ENCODE measurements at regions not wholly inside any gene's neighbourhood (a gene's known extent, or its start where the extent isn't known, plus 50 kb on each side); places are given as distances from the start of the nearest gene placed in this dataset.
"Not testable (repeated sequence)": the region's sequence is repeated elsewhere in the genome, so short reads cannot be mapped to it uniquely, and the experiment has no call there.

GRCh38 chr13:94854688-94855087 is 142.3 kb upstream of the SOX21 start:
- TF ChIP-seq, protein P1, sequence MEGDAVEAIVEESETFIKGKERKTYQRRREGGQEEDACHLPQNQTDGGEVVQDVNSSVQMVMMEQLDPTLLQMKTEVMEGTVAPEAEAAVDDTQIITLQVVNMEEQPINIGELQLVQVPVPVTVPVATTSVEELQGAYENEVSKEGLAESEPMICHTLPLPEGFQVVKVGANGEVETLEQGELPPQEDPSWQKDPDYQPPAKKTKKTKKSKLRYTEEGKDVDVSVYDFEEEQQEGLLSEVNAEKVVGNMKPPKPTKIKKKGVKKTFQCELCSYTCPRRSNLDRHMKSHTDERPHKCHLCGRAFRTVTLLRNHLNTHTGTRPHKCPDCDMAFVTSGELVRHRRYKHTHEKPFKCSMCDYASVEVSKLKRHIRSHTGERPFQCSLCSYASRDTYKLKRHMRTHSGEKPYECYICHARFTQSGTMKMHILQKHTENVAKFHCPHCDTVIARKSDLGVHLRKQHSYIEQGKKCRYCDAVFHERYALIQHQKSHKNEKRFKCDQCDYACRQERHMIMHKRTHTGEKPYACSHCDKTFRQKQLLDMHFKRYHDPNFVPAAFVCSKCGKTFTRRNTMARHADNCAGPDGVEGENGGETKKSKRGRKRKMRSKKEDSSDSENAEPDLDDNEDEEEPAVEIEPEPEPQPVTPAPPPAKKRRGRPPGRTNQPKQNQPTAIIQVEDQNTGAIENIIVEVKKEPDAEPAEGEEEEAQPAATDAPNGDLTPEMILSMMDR (IDR thresholded peaks at IDR 0.05), result no peak
- ATAC-seq (ENCODE audit: low FRiP score), result no peak
- no peak for DNase-seq (ENCODE audit: low spot score)

DNA sequence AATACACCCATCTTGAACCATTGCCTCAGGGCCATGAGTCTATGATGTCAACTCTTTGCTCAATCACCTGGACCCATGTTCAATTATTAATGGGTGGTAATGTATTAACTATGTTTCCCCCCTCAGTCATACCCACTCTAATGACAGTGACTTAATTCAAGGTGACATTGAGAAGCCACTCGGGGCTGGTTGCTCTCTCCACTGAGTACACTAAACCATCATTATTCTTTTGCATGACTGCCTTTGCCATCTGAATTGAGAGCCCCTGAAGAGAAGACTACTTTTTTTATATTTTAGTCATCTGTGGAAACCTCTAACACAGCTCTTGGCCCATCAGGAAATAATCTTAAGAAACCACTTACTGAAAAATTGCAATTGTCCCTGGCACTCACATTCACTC is 139.2 kb upstream of the SOX21 start:
- DNase-seq (ENCODE audit: low spot score), result no peak
- no peak for ATAC-seq (ENCODE audit: low FRiP score)

GRCh38 chr13:94849254-94849653 is 136.9 kb upstream of the SOX21 start:
- ATAC-seq (ENCODE audit: low FRiP score) (no peak), DNase-seq (ENCODE audit: low spot score) (no peak)
- TF ChIP-seq, protein P1 (IDR thresholded peaks at IDR 0.05), result no peak

More for the DNA sequence above, 139.2 kb upstream of the SOX21 start:
- TF ChIP-seq, protein P1 (IDR thresholded peaks at IDR 0.05), result no peak

DNA sequence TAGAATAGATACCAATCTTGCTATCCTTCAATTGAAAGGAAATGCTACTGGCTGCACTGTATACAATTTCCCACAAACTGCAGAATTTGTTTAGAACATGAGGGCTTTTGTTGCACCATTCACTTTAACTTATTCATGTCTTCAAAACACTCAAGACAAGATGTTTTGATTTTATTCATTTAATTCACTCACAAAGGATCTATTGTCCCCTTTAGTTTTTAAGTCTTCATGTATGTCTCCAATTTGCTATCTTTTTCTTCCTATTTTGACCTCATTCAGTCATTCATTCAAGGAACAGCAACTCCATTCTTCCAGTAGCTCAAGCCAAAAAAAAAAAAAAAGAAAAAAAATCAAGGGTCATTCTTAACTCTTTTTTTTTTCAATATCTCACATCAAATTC is 130.6 kb upstream of the SOX21 start:
- TF ChIP-seq, protein P1 (IDR thresholded peaks at IDR 0.05), result no peak
- ATAC-seq (ENCODE audit: low FRiP score) (no peak), DNase-seq (ENCODE audit: low spot score) (no peak)

GRCh38 chr13:94837056-94837455 is 124.7 kb upstream of the SOX21 start:
- not testable (repeated sequence) for ATAC-seq (ENCODE audit: low FRiP score); DNase-seq (ENCODE audit: low spot score)

DNA sequence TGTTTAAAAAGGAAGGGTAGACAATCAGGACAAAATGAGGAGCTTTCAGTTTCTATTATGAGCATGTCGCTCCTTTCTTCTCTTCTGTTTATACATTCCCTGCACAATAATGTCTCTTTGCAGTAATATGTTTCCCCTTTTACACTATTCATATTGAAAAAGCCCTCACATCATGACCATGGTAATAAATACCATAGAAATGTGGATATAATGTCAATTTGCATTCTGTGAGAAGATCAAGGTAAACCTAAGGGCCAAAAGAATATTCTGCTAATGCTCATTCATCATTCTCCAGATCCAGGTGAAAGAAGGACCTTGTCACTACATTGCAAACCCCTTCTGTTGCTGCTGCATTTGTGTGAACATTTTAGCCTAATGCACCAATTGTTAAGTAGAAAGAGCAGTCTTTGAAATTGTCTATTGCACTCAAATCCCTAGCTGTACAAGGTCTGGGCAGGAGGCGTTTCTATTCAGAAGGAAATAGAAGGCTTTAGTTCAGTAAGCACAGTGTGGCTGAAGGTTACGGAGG is 117.6 kb upstream of the SOX21 start:
- TF ChIP-seq, protein P1 (IDR thresholded peaks at IDR 0.05), result no peak
- DNase-seq (ENCODE audit: low spot score), result no peak
- ATAC-seq (ENCODE audit: low FRiP score), result no peak

DNA sequence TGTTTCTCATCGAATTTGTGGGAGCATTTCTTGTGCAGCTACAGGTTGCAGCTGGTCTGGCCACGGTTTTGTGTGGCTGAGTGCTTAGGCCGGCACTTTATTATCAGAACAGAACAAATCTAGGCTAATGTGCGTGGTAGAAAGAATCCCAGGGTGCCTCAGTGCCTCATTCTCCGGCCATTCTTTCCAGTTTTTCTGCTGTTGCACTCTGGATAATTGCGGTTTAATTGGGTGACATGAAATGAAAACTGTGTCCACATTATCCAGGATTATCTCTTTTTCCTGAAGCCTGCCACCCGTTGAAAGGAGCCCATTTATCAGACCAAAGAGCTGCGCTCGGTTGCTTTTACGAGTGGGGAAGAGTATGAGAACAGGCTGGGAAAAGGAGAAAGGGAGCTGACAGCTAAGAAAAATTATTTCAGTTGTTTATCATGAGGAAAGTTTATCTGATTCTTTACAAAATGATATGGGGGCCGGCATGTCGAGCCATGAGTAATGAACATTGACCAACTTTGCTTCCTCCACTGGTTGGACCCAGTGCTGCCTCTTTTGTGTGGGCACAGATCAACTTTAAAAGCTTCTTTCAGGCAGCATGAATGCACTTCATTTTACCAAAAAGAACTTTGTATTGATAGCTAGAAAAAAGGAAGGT is 117.0 kb upstream of the SOX21 start:
- DNase-seq (ENCODE audit: low spot score) (no peak), ATAC-seq (ENCODE audit: low FRiP score) (no peak)
- TF ChIP-seq, protein P1 (IDR thresholded peaks at IDR 0.05), result no peak
